HG02970 (cell line): ENCODE measurements at regions not wholly inside any gene's neighbourhood (a gene's known extent, or its start where the extent isn't known, plus 50 kb on each side); places are given as distances from the start of the nearest gene placed in this dataset.

Experiments
- ATAC-seq: cut with Tn5 transposase; IDR thresholded peaks from one replicate; pipeline ENCODE4 v1.9.1; 2021; ENCODE audit warnings: mild to moderate bottlenecking, moderate library complexity, moderate number of reproducible peaks; ENCODE audit not compliant: unreplicated experiment, low FRiP score

GRCh38 chr18:78586586-78586985 is 393.0 kb upstream of the SALL3 start:
- ATAC-seq = no peak

GRCh38 chr18:78587096-78587495 is 392.5 kb upstream of the SALL3 start:
- no peak for ATAC-seq

- ATAC-seq = no peak
These were observed 391.7 kb upstream of the SALL3 start for GRCh38 chr18:78587626-78588600.

- ATAC-seq = no peak
These were observed 389.6 kb upstream of the SALL3 start for GRCh38 chr18:78589916-78590437.

GRCh38 chr18:78595453-78595852 is 384.2 kb upstream of the SALL3 start:
- ATAC-seq = no peak

- ATAC-seq = no peak
These were observed 383.6 kb upstream of the SALL3 start for GRCh38 chr18:78595924-78596573.

- ATAC-seq = no peak
These were observed 382.7 kb upstream of the SALL3 start for GRCh38 chr18:78596794-78597345.

GRCh38 chr18:78601349-78601748 is 378.3 kb upstream of the SALL3 start:
- no peak for ATAC-seq

GRCh38 chr18:78601923-78602322 is 377.7 kb upstream of the SALL3 start:
- no peak for ATAC-seq

GRCh38 chr18:78602430-78602829 is 377.2 kb upstream of the SALL3 start:
- ATAC-seq = no peak

GRCh38 chr18:78603102-78603983 is 376.3 kb upstream of the SALL3 start:
- ATAC-seq = no peak

GRCh38 chr18:78605255-78605654 is 374.4 kb upstream of the SALL3 start:
- ATAC-seq = no peak

- ATAC-seq = no peak
These were observed 372.4 kb upstream of the SALL3 start for GRCh38 chr18:78607221-78607620.

- no peak for ATAC-seq
These were observed 371.8 kb upstream of the SALL3 start for GRCh38 chr18:78607784-78608183.

GRCh38 chr18:78610179-78610578 is 369.4 kb upstream of the SALL3 start:
- ATAC-seq = no peak

- ATAC-seq = no peak
These were observed 368.3 kb upstream of the SALL3 start for GRCh38 chr18:78611201-78611800.

- ATAC-seq = no peak
These were observed 367.7 kb upstream of the SALL3 start for GRCh38 chr18:78611869-78612268.

- no peak for ATAC-seq
These were observed 367.3 kb upstream of the SALL3 start for GRCh38 chr18:78612318-78612717.

- no peak for ATAC-seq
These were observed 366.8 kb upstream of the SALL3 start for GRCh38 chr18:78612801-78613200.

- ATAC-seq = no peak
These were observed 360.9 kb upstream of the SALL3 start for GRCh38 chr18:78618726-78619125.
